T-helper 17 cell (primary cell): ENCODE measurements at regions not wholly inside any gene's neighbourhood (a gene's known extent, or its start where the extent isn't known, plus 50 kb on each side); places are given as distances from the start of the nearest gene placed in this dataset.
"Not testable (repeated sequence)": the region's sequence is repeated elsewhere in the genome, so short reads cannot be mapped to it uniquely, and the experiment has no call there.

Experiments used
- ATAC-seq: fragments of 150-1000 bp; cut with Tn5 transposase; 2 replicates; pipeline ENCODE4 v1.10.0; 2021; ENCODE audit warnings: mild to moderate bottlenecking, moderate library complexity
- DNase-seq, 3 donors: peaks; one replicate each; pipeline versions ENCODE4 v3.0.0 to v3.0.0-alpha.2; 2020 to 2021
- H3K9me3 ChIP-seq: one replicate; pipeline ENCODE4 v1.7.0; 2013; ENCODE audit warnings: low read length, mild to moderate bottlenecking; ENCODE audit not compliant: control insufficient read depth, poor library complexity, severe bottlenecking
- H3K27ac Mint-ChIP-seq: one replicate; pipeline ENCODE4 v1.8.0; 2022; ENCODE audit warnings: mild to moderate bottlenecking, moderate library complexity, mixed read lengths
- H3K27me3 Mint-ChIP-seq: one replicate; pipeline ENCODE4 v1.8.0; 2022; ENCODE audit warnings: mixed read lengths
- H3K36me3 Mint-ChIP-seq: one replicate; pipeline ENCODE4 v1.8.0; 2022; ENCODE audit warnings: low read depth, mixed read lengths
- H3K4me1 Mint-ChIP-seq: one replicate; pipeline ENCODE4 v1.8.0; 2022; ENCODE audit warnings: mild to moderate bottlenecking, mixed read lengths
- H3K4me3 Mint-ChIP-seq: one replicate; pipeline ENCODE4 v1.8.0; 2022; ENCODE audit warnings: mild to moderate bottlenecking, moderate library complexity, mixed read lengths

- no peak overlapping the region for H3K27ac Mint-ChIP-seq
- no peaks in the 10 kb centered on the region for H3K9me3 ChIP-seq
- H3K4me1 Mint-ChIP-seq, result no peaks in the 10 kb centered on the region
- H3K27me3 Mint-ChIP-seq, result no peaks in the 10 kb centered on the region
- no peaks in the 10 kb centered on the region for H3K36me3 Mint-ChIP-seq
- DNase-seq (no peak), ATAC-seq (no peak)
- H3K4me3 Mint-ChIP-seq, result no peak overlapping the region
These were observed 153.0 kb downstream of the ADAM29 start for GRCh38 chr4:175071123-175071522.

DNA sequence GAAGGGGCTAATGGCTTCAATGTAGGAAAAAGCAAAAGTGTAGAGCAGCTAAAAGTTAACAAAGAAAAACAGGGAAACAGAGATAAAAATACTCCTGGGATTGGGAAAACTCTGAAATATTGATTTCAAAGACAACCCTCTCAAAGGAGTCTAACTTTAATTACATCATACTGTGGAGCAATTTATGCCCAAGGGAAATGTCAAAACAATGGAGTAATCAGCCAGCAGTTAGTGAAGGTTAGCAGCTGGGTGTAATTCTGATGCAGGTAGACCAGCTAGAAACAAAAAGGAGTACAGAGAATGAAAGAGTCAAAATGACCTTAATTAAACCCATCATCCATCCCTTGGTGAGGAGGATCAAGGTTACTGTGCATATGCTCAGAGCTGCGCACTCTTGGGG, 169.0 kb downstream of the ADAM29 start:
- Mint-ChIP-seq H3K4me3 (no peak overlapping the region), H3K4me1 (no peaks in the 10 kb centered on the region), H3K27ac (no peak overlapping the region), H3K36me3 (no peaks in the 10 kb centered on the region), H3K27me3 (no peaks in the 10 kb centered on the region)
- no peaks in the 10 kb centered on the region for H3K9me3 ChIP-seq
- ATAC-seq (no peak), DNase-seq (no peak)

DNA sequence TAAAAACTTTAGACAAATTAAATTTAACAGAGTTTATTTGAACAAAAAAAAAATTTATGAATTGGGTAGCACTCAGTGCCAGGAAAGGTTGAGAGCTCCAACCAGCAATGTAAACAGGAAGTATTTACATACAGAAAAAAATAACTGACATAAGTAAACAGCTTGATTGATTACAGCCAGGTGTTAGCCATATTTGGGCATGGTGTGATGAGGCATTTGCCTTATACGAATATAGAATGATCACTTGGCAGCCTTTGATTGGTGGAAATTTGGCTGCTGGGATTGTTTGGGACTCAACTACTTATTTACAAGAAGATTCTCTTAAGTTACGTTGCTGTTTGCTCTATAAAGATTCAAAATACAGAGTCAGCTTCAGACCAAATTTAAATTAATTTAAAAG, 172.0 kb downstream of the ADAM29 start:
- H3K4me1 Mint-ChIP-seq, result no peaks in the 10 kb centered on the region
- no peak for ATAC-seq
- DNase-seq, result no peak
- H3K4me3 Mint-ChIP-seq, result no peak overlapping the region
- no peaks in the 10 kb centered on the region for H3K9me3 ChIP-seq
- no peaks in the 10 kb centered on the region for H3K36me3 Mint-ChIP-seq
- H3K27ac Mint-ChIP-seq, result no peak overlapping the region
- no peaks in the 10 kb centered on the region for H3K27me3 Mint-ChIP-seq

DNA sequence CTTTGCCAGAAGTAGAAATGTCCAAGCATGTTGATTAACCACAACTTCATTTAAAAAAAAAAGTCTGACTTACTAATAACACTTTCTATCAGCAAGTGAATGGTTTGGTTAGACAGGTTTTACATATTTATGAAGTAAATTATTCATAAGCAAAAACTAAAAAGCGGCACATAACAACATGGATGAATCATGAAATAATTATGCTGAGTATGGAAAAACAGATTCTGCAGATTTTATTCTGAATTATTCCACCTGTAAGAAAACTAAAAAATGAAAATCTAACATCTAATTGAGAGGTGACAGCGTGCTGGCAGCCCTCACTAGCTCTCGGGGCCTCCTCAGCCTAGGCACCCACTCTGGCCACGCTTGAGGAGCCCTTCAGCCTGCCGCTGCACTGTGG, 173.5 kb downstream of the ADAM29 start:
- Mint-ChIP-seq H3K36me3 (no peaks in the 10 kb centered on the region), H3K27me3 (no peaks in the 10 kb centered on the region), H3K4me3 (no peak overlapping the region), H3K27ac (no peak overlapping the region), H3K4me1 (no peaks in the 10 kb centered on the region)
- H3K9me3 ChIP-seq, result no peaks in the 10 kb centered on the region
- ATAC-seq, result no peak
- DNase-seq, result no peak

DNA sequence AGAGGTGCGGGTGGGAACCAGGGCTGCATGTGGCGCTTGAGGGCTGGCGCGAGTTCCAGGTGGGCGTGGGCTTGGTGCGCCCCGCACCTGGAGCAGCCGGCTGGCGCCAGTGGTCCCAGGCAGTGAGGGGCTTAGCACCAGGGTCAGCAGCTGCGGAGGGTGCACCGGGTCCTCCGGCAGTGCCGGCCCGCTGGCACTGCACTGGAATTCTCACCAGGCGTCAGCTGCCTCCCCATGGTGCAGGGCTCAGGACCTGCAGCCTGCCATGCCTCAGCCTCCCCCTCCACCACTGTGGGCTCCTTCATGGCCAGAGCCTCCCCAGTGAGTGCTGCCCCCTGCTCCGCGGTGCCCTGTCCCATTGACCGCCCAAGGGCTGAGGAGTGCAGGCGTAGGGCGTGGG, 174.0 kb downstream of the ADAM29 start:
- DNase-seq (no peak), ATAC-seq (no peak)
- Mint-ChIP-seq H3K4me1 (no peaks in the 10 kb centered on the region), H3K27me3 (no peaks in the 10 kb centered on the region), H3K36me3 (no peaks in the 10 kb centered on the region), H3K27ac (no peak overlapping the region), H3K4me3 (no peak overlapping the region)
- no peaks in the 10 kb centered on the region for H3K9me3 ChIP-seq

DNA sequence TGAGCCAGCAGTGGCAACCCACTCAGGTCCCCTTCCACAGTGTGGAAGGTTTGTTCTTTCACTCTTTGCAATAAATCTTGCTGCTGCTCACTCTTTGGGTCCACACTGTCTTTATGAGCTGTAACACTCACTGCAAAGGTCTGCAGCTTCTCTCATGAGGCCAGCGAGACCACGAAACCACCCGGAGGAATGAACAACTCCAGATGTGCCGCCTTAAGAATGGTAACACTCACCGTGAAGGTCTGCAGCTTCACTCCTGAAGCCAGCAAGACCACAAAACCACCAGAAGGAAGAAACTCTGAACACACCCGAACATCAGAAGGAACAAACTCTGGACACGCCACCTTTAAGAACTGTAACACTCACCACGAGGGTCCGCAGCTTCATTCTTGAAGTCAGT, 174.9 kb downstream of the ADAM29 start:
- H3K4me1 Mint-ChIP-seq, H3K27ac Mint-ChIP-seq, ATAC-seq, H3K36me3 Mint-ChIP-seq, H3K9me3 ChIP-seq, DNase-seq, H3K27me3 Mint-ChIP-seq, H3K4me3 Mint-ChIP-seq: not testable (repeated sequence)

DNA sequence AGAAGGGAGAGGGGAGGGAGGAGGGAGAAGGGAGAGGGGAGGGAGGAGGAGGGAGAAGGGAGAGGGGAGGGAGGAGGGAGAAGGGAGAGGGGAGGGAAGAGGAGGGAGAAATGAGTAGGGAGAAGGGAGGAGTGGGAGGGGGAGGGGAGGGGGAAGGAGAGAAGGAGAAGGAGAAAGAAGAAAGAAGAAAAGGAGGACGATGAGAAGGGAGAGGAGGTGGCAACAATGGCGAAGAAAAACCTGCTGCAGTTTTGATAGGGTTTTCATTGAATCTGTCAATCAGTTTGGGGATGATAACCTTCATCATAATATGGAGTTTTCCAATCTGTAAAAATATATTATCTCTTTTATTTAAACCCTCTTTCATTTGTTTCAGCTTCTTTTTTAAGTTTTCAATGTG, 185.2 kb downstream of the ADAM29 start:
- no peaks in the 10 kb centered on the region for H3K4me1 Mint-ChIP-seq
- DNase-seq (no peak), ATAC-seq (no peak)
- H3K9me3 ChIP-seq, result no peaks in the 10 kb centered on the region
- no peaks in the 10 kb centered on the region for H3K27me3 Mint-ChIP-seq
- H3K4me3 Mint-ChIP-seq, result no peak overlapping the region
- no peak overlapping the region for H3K27ac Mint-ChIP-seq
- H3K36me3 Mint-ChIP-seq, result no peaks in the 10 kb centered on the region

DNA sequence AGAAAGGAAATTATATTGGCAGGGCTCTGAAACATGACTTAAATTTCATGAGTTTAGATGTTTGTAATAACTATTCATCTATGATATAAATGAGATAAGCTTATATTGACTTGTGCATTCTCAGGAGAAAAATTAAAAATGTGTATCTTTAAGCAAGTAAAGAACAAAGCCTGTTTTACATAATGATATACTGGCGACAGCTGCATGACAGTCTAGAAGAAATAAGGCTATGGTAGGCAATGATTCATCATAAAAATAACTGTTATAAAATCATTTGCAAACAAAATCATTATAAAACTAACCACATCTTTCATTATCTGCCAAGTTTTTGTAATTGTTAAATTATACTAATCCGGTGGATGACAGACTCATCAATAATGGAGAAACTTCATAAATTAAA, 188.1 kb downstream of the ADAM29 start:
- Mint-ChIP-seq H3K36me3 (no peaks in the 10 kb centered on the region), H3K27ac (no peak overlapping the region), H3K27me3 (no peaks in the 10 kb centered on the region), H3K4me3 (no peak overlapping the region), H3K4me1 (no peaks in the 10 kb centered on the region)
- ATAC-seq (no peak), DNase-seq (no peak)
- H3K9me3 ChIP-seq, result no peaks in the 10 kb centered on the region

- H3K27ac Mint-ChIP-seq, result no peak overlapping the region
- no peak overlapping the region for H3K4me3 Mint-ChIP-seq
- no peak for ATAC-seq
- H3K9me3 ChIP-seq, result no peaks in the 10 kb centered on the region
- H3K27me3 Mint-ChIP-seq, result no peaks in the 10 kb centered on the region
- H3K4me1 Mint-ChIP-seq, result no peaks in the 10 kb centered on the region
- no peak for DNase-seq
- H3K36me3 Mint-ChIP-seq, result no peaks in the 10 kb centered on the region
These were observed 191.8 kb downstream of the ADAM29 start for GRCh38 chr4:175109933-175110332.

GRCh38 chr4:175125410-175126068, 207.4 kb downstream of the ADAM29 start:
- H3K27ac Mint-ChIP-seq, result no peak overlapping the region
- ATAC-seq (no peak), DNase-seq (no peak)
- H3K4me3 Mint-ChIP-seq, result no peak overlapping the region
- H3K27me3 Mint-ChIP-seq, result no peaks in the 10 kb centered on the region
- no peaks in the 10 kb centered on the region for H3K4me1 Mint-ChIP-seq
- no peaks in the 10 kb centered on the region for H3K36me3 Mint-ChIP-seq
- H3K9me3 ChIP-seq, result no peaks in the 10 kb centered on the region

- H3K36me3 Mint-ChIP-seq, result no peaks in the 10 kb centered on the region
- no peak for DNase-seq
- no peak for ATAC-seq
- H3K9me3 ChIP-seq, result no peaks in the 10 kb centered on the region
- no peak overlapping the region for H3K27ac Mint-ChIP-seq
- no peak overlapping the region for H3K4me3 Mint-ChIP-seq
- no peaks in the 10 kb centered on the region for H3K27me3 Mint-ChIP-seq
- H3K4me1 Mint-ChIP-seq, result no peaks in the 10 kb centered on the region
These were observed 209.2 kb downstream of the ADAM29 start for GRCh38 chr4:175127314-175127713.

DNA sequence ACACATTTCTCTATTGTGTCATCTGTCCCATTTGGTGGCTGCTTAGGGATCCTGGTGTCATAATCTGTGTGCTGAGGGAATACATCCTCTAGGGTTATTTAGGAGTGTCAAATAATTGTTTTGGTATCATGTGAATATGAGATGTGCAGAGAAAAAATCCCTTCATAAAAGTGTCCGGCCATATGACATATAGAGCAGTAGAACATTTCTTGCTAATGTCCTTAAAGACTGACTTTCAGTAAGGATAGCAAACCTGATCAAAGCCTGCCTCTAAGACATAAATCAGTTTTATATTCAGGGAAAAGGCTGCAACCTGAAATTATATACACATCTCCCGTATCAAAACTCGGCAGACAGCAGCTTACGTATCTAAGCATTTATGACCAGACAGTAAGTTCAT, 211.6 kb downstream of the ADAM29 start:
- Mint-ChIP-seq H3K27ac (no peak overlapping the region), H3K4me3 (no peak overlapping the region), H3K4me1 (no peaks in the 10 kb centered on the region), H3K36me3 (no peaks in the 10 kb centered on the region), H3K27me3 (no peaks in the 10 kb centered on the region)
- ATAC-seq (no peak), DNase-seq (no peak)
- no peaks in the 10 kb centered on the region for H3K9me3 ChIP-seq

- no peaks in the 10 kb centered on the region for H3K4me1 Mint-ChIP-seq
- H3K4me3 Mint-ChIP-seq, result no peak overlapping the region
- no peaks in the 10 kb centered on the region for H3K36me3 Mint-ChIP-seq
- ATAC-seq (no peak), DNase-seq (no peak)
- H3K9me3 ChIP-seq, result no peaks in the 10 kb centered on the region
- H3K27me3 Mint-ChIP-seq, result no peaks in the 10 kb centered on the region
- no peak overlapping the region for H3K27ac Mint-ChIP-seq
These were observed 221.0 kb downstream of the ADAM29 start for GRCh38 chr4:175139205-175139604.

DNA sequence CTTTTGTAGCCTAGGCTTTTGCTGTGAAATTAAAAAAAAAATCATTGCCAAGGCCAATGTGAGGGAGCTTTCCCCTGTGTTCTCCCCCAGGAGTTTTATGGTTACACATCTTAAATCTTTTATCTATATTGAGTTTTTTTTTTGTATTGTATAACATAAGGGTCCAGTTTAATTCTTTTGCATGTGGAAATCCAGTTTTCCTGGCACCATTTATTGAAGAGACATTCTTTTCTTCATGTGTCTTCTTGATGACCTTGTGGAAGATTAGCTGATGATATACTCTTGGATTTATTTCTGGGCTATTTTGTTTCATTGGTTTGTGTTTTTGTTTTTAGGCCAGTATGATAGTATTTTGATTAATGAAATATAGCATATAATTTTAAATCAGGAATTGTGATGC, 225.0 kb downstream of the ADAM29 start:
- Mint-ChIP-seq H3K27me3 (no peaks in the 10 kb centered on the region), H3K4me1 (no peaks in the 10 kb centered on the region), H3K36me3 (no peaks in the 10 kb centered on the region), H3K4me3 (no peak overlapping the region), H3K27ac (no peak overlapping the region)
- DNase-seq, result no peak
- H3K9me3 ChIP-seq, result no peaks in the 10 kb centered on the region
- no peak for ATAC-seq
